GM12878 (cell line): ENCODE measurements at regions not wholly inside any gene's neighbourhood (a gene's known extent, or its start where the extent isn't known, plus 50 kb on each side); places are given as distances from the start of the nearest gene placed in this dataset.

Experiments used
- ATAC-seq: fragments of 200-7000 bp; cut with Tn5 transposase; 3 replicates; pipeline ENCODE4 v1.9.1; 2020; ENCODE audit warnings: mild to moderate bottlenecking, moderate library complexity
- BruUV-seq: library from RNA; stranded (reverse); fragments of 400-500 nt; replicated peaks from 2 replicates; lab custom pipeline; 2021; lab: Mats Ljungman, UMichigan
- CTCF ChIA-PET: fragments of 300-600 bp; sonication (Branson Sonifier 250); formaldehyde crosslinking; extraction: SDS; loops from one replicate; lab custom pipeline; 2021; ENCODE audit warnings: inconsistent platforms; lab: Yijun Ruan, JAX
- POLR2A ChIA-PET: fragments of 350-600 bp; formaldehyde crosslinking; extraction: SDS; loops from one replicate; lab custom pipeline; 2021; ENCODE audit warnings: inconsistent platforms; lab: Charles Lee
- RAD21 ChIA-PET: fragments of 300-600 bp; sonication (Branson Sonifier 250); formaldehyde crosslinking; loops from one replicate; lab custom pipeline; 2023; ENCODE audit warnings: antibody characterized with exemption; ENCODE audit not compliant: unreplicated experiment; lab: Charles Lee
- SMC1A ChIA-PET: fragments of 300-600 bp; sonication (Branson Sonifier 250); formaldehyde crosslinking; loops from one replicate; lab custom pipeline; 2023; ENCODE audit not compliant: unreplicated experiment, uncharacterized antibody; lab: Charles Lee
- DNase-seq: peaks from one replicate; pipeline ENCODE4 v3.0.0-alpha.2; 2011; ENCODE audit warnings: low read depth, low spot score
- FAIRE-seq: peaks from 3 replicates; lab custom pipeline; 2011; peaks lifted over from hg19 to GRCh38; lab: Jason Lieb, UNC
- H2AFZ ChIP-seq: 2 replicates; pipeline ENCODE4 v1.6.0; 2011; ENCODE audit warnings: low read depth, low read length, control low read depth; ENCODE audit not compliant: control insufficient read depth
- H3K27ac ChIP-seq: 2 replicates; pipeline ENCODE4 v1.5.1; 2011; ENCODE audit warnings: control low read depth; ENCODE audit not compliant: control insufficient read depth, insufficient read depth
- H3K27me3 ChIP-seq, 2 experiments: replicated peaks in 1 of 2; 2 replicates each; pipeline versions ENCODE4 v1.6.0 to v1.6.1; 2011; ENCODE audit warnings: low read length in 1 of 2; ENCODE audit not compliant: control insufficient read depth in 2 of 2, insufficient read depth in 2 of 2
- H3K36me3 ChIP-seq, 2 experiments: 2 replicates each; pipeline ENCODE4 v1.5.1; 2011; ENCODE audit warnings: low read length in 1 of 2; ENCODE audit not compliant: control insufficient read depth in 2 of 2, insufficient read depth in 2 of 2
- H3K4me1 ChIP-seq: 2 replicates; pipeline ENCODE4 v1.6.1; 2011; ENCODE audit warnings: mild to moderate bottlenecking, low read length, moderate library complexity, mixed read lengths; ENCODE audit not compliant: control insufficient read depth, insufficient read depth
- H3K4me2 ChIP-seq: 2 replicates; pipeline ENCODE4 v1.6.0; 2011; ENCODE audit warnings: control low read depth; ENCODE audit not compliant: control insufficient read depth, insufficient read depth
- H3K4me3 ChIP-seq: fragments of 200-600 bp; sonication (generic); 2 replicates; pipeline ENCODE4 v1.5.1; 2016
- H3K79me2 ChIP-seq: 2 replicates; pipeline ENCODE4 v1.6.0; 2011; ENCODE audit warnings: low read length; ENCODE audit not compliant: control insufficient read depth, insufficient read depth
- H3K9ac ChIP-seq: 2 replicates; pipeline ENCODE4 v1.8.0; 2011; ENCODE audit warnings: low read length, control low read depth, mixed read lengths; ENCODE audit not compliant: control insufficient read depth, insufficient read depth
- H3K9me3 ChIP-seq: replicated peaks from 3 replicates; pipeline ENCODE4 v1.5.1; 2011; ENCODE audit warnings: mild to moderate bottlenecking, low read length; ENCODE audit not compliant: control insufficient read depth, insufficient read depth
- H4K20me1 ChIP-seq: 2 replicates; pipeline ENCODE4 v1.6.0; 2011; ENCODE audit not compliant: control insufficient read depth, insufficient read depth
- ETV6 ChIP-seq, 2 experiments: fragments of 450-650 bp in 1 of 2; IDR thresholded peaks in 1 of 2; conservative IDR thresholded peaks in 1 of 2; 2 replicates each; pipeline ENCODE4 v1.6.1; 2014; ENCODE audit warnings: antibody characterized with exemption in 1 of 2, borderline replicate concordance in 1 of 2, low read depth in 1 of 2, mild to moderate bottlenecking in 1 of 2, moderate library complexity in 1 of 2
- FOXK2 ChIP-seq: fragments of 450-650 bp; IDR thresholded peaks from 2 replicates; pipeline ENCODE4 v1.6.1; 2017; ENCODE audit warnings: mild to moderate bottlenecking, moderate library complexity
- NFYB ChIP-seq: IDR thresholded peaks from 2 replicates; pipeline ENCODE4 v1.6.1; 2011; ENCODE audit warnings: low read depth, mild to moderate bottlenecking, low read length, improper control_type of control experiment, moderate library complexity; ENCODE audit not compliant: insufficient read depth
- RBBP5 ChIP-seq: fragments of 200-600 bp; sonication (generic); conservative IDR thresholded peaks from 2 replicates; pipeline ENCODE4 v1.6.1; 2016
- SMARCA5 ChIP-seq: fragments of 450-650 bp; IDR thresholded peaks from 2 replicates; pipeline ENCODE4 v1.6.1; 2017; ENCODE audit warnings: mild to moderate bottlenecking
- ZNF622 ChIP-seq: fragments of 450-650 bp; IDR thresholded peaks from 2 replicates; pipeline ENCODE4 v1.6.1; 2017; ENCODE audit warnings: mild to moderate bottlenecking, inconsistent platforms
- WGBS: methylation state at CpG from one replicate; pipeline ENCODE4 v1.1.6; 2016; ENCODE audit warnings: low lambda C conversion rate; ENCODE audit not compliant: insufficient replicate concordance, insufficient coverage; ENCODE audit errors: missing lambda C conversion rate; 5-methylcytosine and 5-hydroxymethylcytosine counted together
- in situ Hi-C: fragments of 300-500 bp; cut with MboI; formaldehyde crosslinking; loops from 9 replicates; pipeline ENCODE4 v1.14.3; 2018; ENCODE audit warnings: mixed read lengths
- intact Hi-C: fragments of 100-400 bp; cut with micrococcal nuclease; formaldehyde crosslinking; loops from one replicate; pipeline ENCODE4 v1.14.2; 2022; ENCODE audit not compliant: unreplicated experiment
- TF ChIP-seq, protein P1 (sequence below): IDR thresholded peaks from 2 replicates; pipeline ENCODE4 v1.6.1; 2011; ENCODE audit warnings: borderline replicate concordance, low read depth, mild to moderate bottlenecking, moderate library complexity, low read length; ENCODE audit not compliant: insufficient read depth, poor library complexity, severe bottlenecking
- TF ChIP-seq, protein P2 (sequence below): IDR thresholded peaks from 2 replicates; pipeline ENCODE4 v1.6.1; 2011; ENCODE audit warnings: low read depth, mild to moderate bottlenecking, low read length, moderate library complexity, borderline replicate concordance; ENCODE audit errors: extremely low read depth
- TF ChIP-seq, protein P3 (sequence below): fragments of 450-650 bp; IDR thresholded peaks from 2 replicates; pipeline ENCODE4 v1.6.1; 2016; ENCODE audit warnings: mild to moderate bottlenecking, moderate library complexity, borderline replicate concordance
- TF ChIP-seq, protein P4 (sequence below): IDR thresholded peaks from 2 replicates; pipeline ENCODE4 v1.6.1; 2012; ENCODE audit warnings: low read depth, low read length, improper control_type of control experiment

DNA sequence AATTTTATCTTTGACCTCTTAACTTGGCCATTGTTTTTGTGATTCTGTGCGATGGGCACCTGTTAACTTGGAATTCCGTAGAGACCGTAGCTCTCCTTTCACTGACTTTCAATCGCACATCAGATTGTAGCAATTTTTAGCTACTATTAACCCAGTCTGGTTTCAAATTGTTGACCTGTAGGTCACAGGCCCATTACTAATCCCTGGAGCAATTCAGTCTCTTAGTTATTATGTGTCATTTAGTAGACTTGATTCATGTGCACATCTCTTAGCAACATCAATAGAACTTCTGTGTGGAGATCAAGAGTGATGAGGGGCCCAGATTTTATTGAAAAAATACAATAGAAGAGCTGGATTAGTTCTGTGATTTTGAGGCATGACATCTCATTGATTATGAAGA is 549.6 kb upstream of the SLC10A2 start:
- WGBS: 65% methylated on average over 4 of the region's 4 CpGs
- ATAC-seq (no peak), FAIRE-seq (no peak), DNase-seq (no peak)
- in situ Hi-C loops (no loop called here), intact Hi-C loops (no loop called here)
- Histone ChIP-seq H2AFZ (no peak overlapping the region), H4K20me1 (no peaks in the 10 kb centered on the region), H3K4me1 (no peaks in the 10 kb centered on the region), H3K4me3 (no peak overlapping the region), H3K27me3 (no peaks in the 10 kb centered on the region), H3K36me3 (no peaks in the 10 kb centered on the region), H3K79me2 (no peaks in the 10 kb centered on the region), H3K9ac (no peak overlapping the region), H3K9me3 (no peaks in the 10 kb centered on the region), H3K27ac (no peak overlapping the region), H3K4me2 (no peak overlapping the region)
- ChIA-PET POLR2A (no interaction called here), CTCF (no interaction called here), RAD21 (interaction anchor here (1.5 kb wide), 1 partner anchor 12 kb away, joined by 3 read pairs; no protein-coding TSS in a partner anchor), SMC1A (interaction anchor here (1.2 to 1.6 kb wide), 2 partner anchors 9 to 12 kb away, joined by 4 to 6 read pairs; no protein-coding TSS in a partner anchor)
- BruUV-seq: no TSS peak
- TF ChIP-seq, protein P1, sequence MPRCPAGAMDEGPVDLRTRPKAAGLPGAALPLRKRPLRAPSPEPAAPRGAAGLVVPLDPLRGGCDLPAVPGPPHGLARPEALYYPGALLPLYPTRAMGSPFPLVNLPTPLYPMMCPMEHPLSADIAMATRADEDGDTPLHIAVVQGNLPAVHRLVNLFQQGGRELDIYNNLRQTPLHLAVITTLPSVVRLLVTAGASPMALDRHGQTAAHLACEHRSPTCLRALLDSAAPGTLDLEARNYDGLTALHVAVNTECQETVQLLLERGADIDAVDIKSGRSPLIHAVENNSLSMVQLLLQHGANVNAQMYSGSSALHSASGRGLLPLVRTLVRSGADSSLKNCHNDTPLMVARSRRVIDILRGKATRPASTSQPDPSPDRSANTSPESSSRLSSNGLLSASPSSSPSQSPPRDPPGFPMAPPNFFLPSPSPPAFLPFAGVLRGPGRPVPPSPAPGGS: peak; percentile 65
- no peak for TF ChIP-seq SMARCA5
- no peak for TF ChIP-seq NFYB

DNA sequence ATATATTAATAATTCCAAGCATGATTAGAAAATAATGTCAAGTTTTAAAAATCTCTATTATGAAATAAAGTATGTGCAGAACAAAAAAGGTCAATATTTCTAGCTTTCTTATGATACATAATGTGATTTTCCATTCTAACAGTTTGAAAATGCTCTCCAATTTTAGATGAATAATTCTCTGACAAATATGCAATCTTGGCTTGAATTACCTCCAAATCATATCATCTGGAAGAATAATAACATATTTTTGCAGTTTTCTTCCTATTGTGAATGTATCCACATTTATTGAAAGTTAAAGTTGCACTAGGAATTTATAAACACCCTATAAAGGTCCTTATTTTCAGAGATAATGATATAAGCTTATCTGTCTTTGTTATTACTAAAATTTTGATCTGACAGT is 548.5 kb upstream of the SLC10A2 start:
- Histone ChIP-seq H3K9me3 (no peaks in the 10 kb centered on the region), H3K9ac (no peak overlapping the region), H3K27ac (no peak overlapping the region), H3K4me1 (no peaks in the 10 kb centered on the region), H3K27me3 (no peaks in the 10 kb centered on the region), H3K4me3 (no peak overlapping the region), H3K36me3 (no peaks in the 10 kb centered on the region), H3K79me2 (no peaks in the 10 kb centered on the region), H2AFZ (no peak overlapping the region), H4K20me1 (no peaks in the 10 kb centered on the region), H3K4me2 (no peak overlapping the region)
- no TSS peak for BruUV-seq
- in situ Hi-C loops (no loop called here), intact Hi-C loops (no loop called here)
- POLR2A ChIA-PET: no interaction called here
- DNase-seq: no peak
- SMC1A ChIA-PET: interaction anchor here (0.8 to 1.6 kb wide), 3 partner anchors 10 to 45 kb away, joined by 3 to 6 read pairs (median 4); no protein-coding TSS in a partner anchor
- FAIRE-seq: no peak
- no peak for ATAC-seq
- CTCF ChIA-PET: no interaction called here
- RAD21 ChIA-PET: interaction anchor here (1.5 kb wide), 1 partner anchor 11 kb away, joined by 3 read pairs; no protein-coding TSS in a partner anchor
- TF ChIP-seq NFYB: no peak
- TF ChIP-seq, protein P2, sequence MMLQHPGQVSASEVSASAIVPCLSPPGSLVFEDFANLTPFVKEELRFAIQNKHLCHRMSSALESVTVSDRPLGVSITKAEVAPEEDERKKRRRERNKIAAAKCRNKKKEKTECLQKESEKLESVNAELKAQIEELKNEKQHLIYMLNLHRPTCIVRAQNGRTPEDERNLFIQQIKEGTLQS: no peak
- TF ChIP-seq FOXK2: no peak
- no peak for TF ChIP-seq ZNF622
- TF ChIP-seq ETV6 (conservative IDR thresholded peaks at IDR 0.05 in 1 of 2, IDR thresholded peaks at IDR 0.05 in 1 of 2; ENCODE audit: borderline replicate concordance in 1 of 2, low read depth in 1 of 2): no peak
- TF ChIP-seq, protein P3, sequence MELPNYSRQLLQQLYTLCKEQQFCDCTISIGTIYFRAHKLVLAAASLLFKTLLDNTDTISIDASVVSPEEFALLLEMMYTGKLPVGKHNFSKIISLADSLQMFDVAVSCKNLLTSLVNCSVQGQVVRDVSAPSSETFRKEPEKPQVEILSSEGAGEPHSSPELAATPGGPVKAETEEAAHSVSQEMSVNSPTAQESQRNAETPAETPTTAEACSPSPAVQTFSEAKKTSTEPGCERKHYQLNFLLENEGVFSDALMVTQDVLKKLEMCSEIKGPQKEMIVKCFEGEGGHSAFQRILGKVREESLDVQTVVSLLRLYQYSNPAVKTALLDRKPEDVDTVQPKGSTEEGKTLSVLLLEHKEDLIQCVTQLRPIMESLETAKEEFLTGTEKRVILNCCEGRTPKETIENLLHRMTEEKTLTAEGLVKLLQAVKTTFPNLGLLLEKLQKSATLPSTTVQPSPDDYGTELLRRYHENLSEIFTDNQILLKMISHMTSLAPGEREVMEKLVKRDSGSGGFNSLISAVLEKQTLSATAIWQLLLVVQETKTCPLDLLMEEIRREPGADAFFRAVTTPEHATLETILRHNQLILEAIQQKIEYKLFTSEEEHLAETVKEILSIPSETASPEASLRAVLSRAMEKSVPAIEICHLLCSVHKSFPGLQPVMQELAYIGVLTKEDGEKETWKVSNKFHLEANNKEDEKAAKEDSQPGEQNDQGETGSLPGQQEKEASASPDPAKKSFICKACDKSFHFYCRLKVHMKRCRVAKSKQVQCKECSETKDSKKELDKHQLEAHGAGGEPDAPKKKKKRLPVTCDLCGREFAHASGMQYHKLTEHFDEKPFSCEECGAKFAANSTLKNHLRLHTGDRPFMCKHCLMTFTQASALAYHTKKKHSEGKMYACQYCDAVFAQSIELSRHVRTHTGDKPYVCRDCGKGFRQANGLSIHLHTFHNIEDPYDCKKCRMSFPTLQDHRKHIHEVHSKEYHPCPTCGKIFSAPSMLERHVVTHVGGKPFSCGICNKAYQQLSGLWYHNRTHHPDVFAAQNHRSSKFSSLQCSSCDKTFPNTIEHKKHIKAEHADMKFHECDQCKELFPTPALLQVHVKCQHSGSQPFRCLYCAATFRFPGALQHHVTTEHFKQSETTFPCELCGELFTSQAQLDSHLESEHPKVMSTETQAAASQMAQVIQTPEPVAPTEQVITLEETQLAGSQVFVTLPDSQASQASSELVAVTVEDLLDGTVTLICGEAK: no peak
- TF ChIP-seq, protein P4, sequence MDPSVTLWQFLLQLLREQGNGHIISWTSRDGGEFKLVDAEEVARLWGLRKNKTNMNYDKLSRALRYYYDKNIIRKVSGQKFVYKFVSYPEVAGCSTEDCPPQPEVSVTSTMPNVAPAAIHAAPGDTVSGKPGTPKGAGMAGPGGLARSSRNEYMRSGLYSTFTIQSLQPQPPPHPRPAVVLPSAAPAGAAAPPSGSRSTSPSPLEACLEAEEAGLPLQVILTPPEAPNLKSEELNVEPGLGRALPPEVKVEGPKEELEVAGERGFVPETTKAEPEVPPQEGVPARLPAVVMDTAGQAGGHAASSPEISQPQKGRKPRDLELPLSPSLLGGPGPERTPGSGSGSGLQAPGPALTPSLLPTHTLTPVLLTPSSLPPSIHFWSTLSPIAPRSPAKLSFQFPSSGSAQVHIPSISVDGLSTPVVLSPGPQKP: no peak
- TF ChIP-seq RBBP5: no peak
